Neural cell (in vitro differentiated cells): ENCODE measurements at regions not wholly inside any gene's neighbourhood (a gene's known extent, or its start where the extent isn't known, plus 50 kb on each side); places are given as distances from the start of the nearest gene placed in this dataset.

Source experiments
- H2AFZ ChIP-seq: fragments of 200-600, 300-800 bp; sonication (generic), shearing (Covaris generic); 2 replicates; pipeline ENCODE4 v1.6.0; 2014; ENCODE audit warnings: low read depth, mild to moderate bottlenecking, antibody characterized with exemption, low read length, moderate library complexity
- H3F3A ChIP-seq: fragments of 200-600 bp; shearing (Covaris generic); 2 replicates; pipeline ENCODE4 v1.6.1; 2016; ENCODE audit warnings: mild to moderate bottlenecking, moderate library complexity, mixed read lengths, antibody characterized with exemption, low read length; ENCODE audit not compliant: insufficient read depth, poor library complexity, severe bottlenecking
- H3K27ac ChIP-seq: fragments of 200-600, 300-800 bp; sonication (generic), shearing (Covaris generic); 2 replicates; pipeline ENCODE4 v1.5.1; 2014; ENCODE audit warnings: mild to moderate bottlenecking, low read length, moderate library complexity
- H3K27me3 ChIP-seq: fragments of 300-800, 200-600 bp; sonication (generic), shearing (Covaris generic); 2 replicates; pipeline ENCODE4 v1.6.0; 2014; ENCODE audit warnings: mild to moderate bottlenecking, low read depth, low read length, moderate library complexity; ENCODE audit not compliant: insufficient read depth
- H3K36me3 ChIP-seq: fragments of 300-800, 200-600 bp; sonication (generic), shearing (Covaris generic); 2 replicates; pipeline ENCODE4 v1.5.1; 2014; ENCODE audit warnings: mild to moderate bottlenecking, antibody characterized with exemption, low read length, moderate library complexity; ENCODE audit not compliant: insufficient read depth
- H3K4me2 ChIP-seq: fragments of 300-800, 200-600 bp; sonication (generic), shearing (Covaris generic); 2 replicates; pipeline ENCODE4 v1.6.0; 2014; ENCODE audit warnings: mild to moderate bottlenecking, low read length
- H3K4me3 ChIP-seq: fragments of 300-800, 200-600 bp; sonication (generic), shearing (Covaris generic); 2 replicates; pipeline ENCODE4 v1.5.1; 2014; ENCODE audit warnings: mild to moderate bottlenecking, low read length, moderate library complexity
- H3K79me2 ChIP-seq: fragments of 200-600 bp; shearing (Covaris generic); replicated peaks from 2 replicates; pipeline ENCODE4 v1.6.0; 2014; ENCODE audit warnings: mild to moderate bottlenecking, low read length, moderate library complexity; ENCODE audit not compliant: insufficient read depth
- H3K9ac ChIP-seq: fragments of 300-800, 200-600 bp; sonication (generic), shearing (Covaris generic); 2 replicates; pipeline ENCODE4 v1.6.1; 2016; ENCODE audit warnings: mild to moderate bottlenecking, low read length, mixed read lengths
- H3K9me2 ChIP-seq: fragments of 200-600 bp; shearing (Covaris generic); 2 replicates; pipeline ENCODE4 v1.6.1; 2016; ENCODE audit warnings: mild to moderate bottlenecking, low read length, mixed read lengths; ENCODE audit not compliant: insufficient read depth
- H3K9me3 ChIP-seq: fragments of 200-600, 300-800 bp; sonication (generic), shearing (Covaris generic); 2 replicates; pipeline ENCODE4 v1.6.1; 2016; ENCODE audit warnings: mild to moderate bottlenecking, mixed run types, low read length, moderate library complexity, mixed read lengths
- H4K20me1 ChIP-seq: fragments of 200-600 bp; shearing (Covaris generic); 2 replicates; pipeline ENCODE4 v1.6.1; 2016; ENCODE audit warnings: mild to moderate bottlenecking, mixed run types; ENCODE audit not compliant: insufficient read depth
- CTCF ChIP-seq: fragments of 450-650 bp; IDR thresholded peaks from 2 replicates; pipeline ENCODE4 v1.5.1; 2014; ENCODE audit warnings: antibody characterized with exemption, mild to moderate bottlenecking, moderate library complexity; ENCODE audit not compliant: poor library complexity, severe bottlenecking
- EP300 ChIP-seq: fragments of 450-650 bp; conservative IDR thresholded peaks from 2 replicates; pipeline ENCODE4 v1.6.1; 2014; ENCODE audit warnings: antibody characterized with exemption, mild to moderate bottlenecking, moderate library complexity; ENCODE audit not compliant: poor library complexity, severe bottlenecking
- EZH2 ChIP-seq: fragments of 200-600, 300-800 bp; shearing (Covaris generic), sonication (generic); IDR thresholded peaks from 2 replicates; pipeline ENCODE4 v1.6.1; 2014; ENCODE audit warnings: antibody characterized with exemption, low read length, borderline replicate concordance, mild to moderate bottlenecking; ENCODE audit not compliant: insufficient read depth, poor library complexity, severe bottlenecking
- MXI1 ChIP-seq: fragments of 450-650 bp; conservative IDR thresholded peaks from 2 replicates; pipeline ENCODE4 v1.6.1; 2014; ENCODE audit warnings: antibody characterized with exemption, mild to moderate bottlenecking; ENCODE audit not compliant: poor library complexity, severe bottlenecking
- POLR2AphosphoS5 ChIP-seq: IDR thresholded peaks from 2 replicates; pipeline ENCODE4 v1.6.1; 2012
- RAD21 ChIP-seq: fragments of 450-650 bp; conservative IDR thresholded peaks from 2 replicates; pipeline ENCODE4 v1.6.1; 2014; ENCODE audit warnings: antibody characterized with exemption, mild to moderate bottlenecking, moderate library complexity
- REST ChIP-seq: IDR thresholded peaks from 2 replicates; pipeline ENCODE4 v1.6.1; 2012; ENCODE audit warnings: borderline replicate concordance
- SMC3 ChIP-seq: fragments of 450-650 bp; conservative IDR thresholded peaks from 2 replicates; pipeline ENCODE4 v1.6.1; 2014; ENCODE audit warnings: antibody characterized with exemption, mild to moderate bottlenecking, moderate library complexity; ENCODE audit not compliant: poor library complexity
- TAF1 ChIP-seq: IDR thresholded peaks from 2 replicates; pipeline ENCODE4 v1.6.1; 2012; ENCODE audit warnings: low read depth

GRCh38 chr7:130877991-130878305 is 143.9 kb upstream of the KLF14 start:
- Histone ChIP-seq H4K20me1 (no peaks in the 10 kb centered on the region), H3K27me3 (no peaks in the 10 kb centered on the region), H3K79me2 (no peaks in the 10 kb centered on the region), H3K9ac (no peak overlapping the region), H2AFZ (no peak overlapping the region), H3K9me3 (no peaks in the 10 kb centered on the region), H3K36me3 (no peaks in the 10 kb centered on the region), H3K9me2 (no peaks in the 10 kb centered on the region), H3K27ac (no peak overlapping the region), H3K4me2 (no peak overlapping the region), H3F3A (no peaks in the 10 kb centered on the region), H3K4me3 (no peak overlapping the region)
- no peak for TF ChIP-seq SMC3
- no peak for TF ChIP-seq EP300
- no peak for TF ChIP-seq TAF1
- TF ChIP-seq POLR2AphosphoS5: no peak
- no peak for TF ChIP-seq RAD21
- no peak for TF ChIP-seq CTCF
- no peak for TF ChIP-seq REST
- TF ChIP-seq EZH2: no peak
- no peak for TF ChIP-seq MXI1

- no peaks in the 10 kb centered on the region for H3K36me3 ChIP-seq
- H3K27ac ChIP-seq: no peak overlapping the region
- no peak overlapping the region for H2AFZ ChIP-seq
- H3K9ac ChIP-seq: no peak overlapping the region
- H3K9me2 ChIP-seq: no peaks in the 10 kb centered on the region
- no peaks in the 10 kb centered on the region for H3K9me3 ChIP-seq
- H3K79me2 ChIP-seq: no peaks in the 10 kb centered on the region
- TF ChIP-seq EZH2: no peak
- TF ChIP-seq MXI1: no peak
- TF ChIP-seq SMC3: no peak
- no peaks in the 10 kb centered on the region for H3K27me3 ChIP-seq
- H3F3A ChIP-seq: no peaks in the 10 kb centered on the region
- H3K4me2 ChIP-seq: no peak overlapping the region
- H3K4me3 ChIP-seq: no peak overlapping the region
- no peaks in the 10 kb centered on the region for H4K20me1 ChIP-seq
Measured at GRCh38 chr7:130878785-130879184, 144.8 kb upstream of the KLF14 start.

GRCh38 chr7:130879191-130879590 is 145.2 kb upstream of the KLF14 start:
- Histone ChIP-seq H3K36me3 (no peaks in the 10 kb centered on the region), H3K4me3 (no peak overlapping the region), H3K4me2 (no peak overlapping the region), H4K20me1 (no peaks in the 10 kb centered on the region), H3K27ac (no peak overlapping the region), H3K27me3 (no peaks in the 10 kb centered on the region), H2AFZ (no peak overlapping the region), H3K79me2 (no peaks in the 10 kb centered on the region), H3K9ac (no peak overlapping the region), H3K9me2 (no peaks in the 10 kb centered on the region), H3F3A (no peaks in the 10 kb centered on the region), H3K9me3 (no peaks in the 10 kb centered on the region)
- peak; percentile 11 for TF ChIP-seq EP300
- TF ChIP-seq TAF1: no peak
- no peak for TF ChIP-seq CTCF
